ENCODE measurements at regions not wholly inside any gene's neighbourhood (a gene's known extent, or its start where the extent isn't known, plus 50 kb on each side); places are given as distances from the start of the nearest gene placed in this dataset.

DNA sequence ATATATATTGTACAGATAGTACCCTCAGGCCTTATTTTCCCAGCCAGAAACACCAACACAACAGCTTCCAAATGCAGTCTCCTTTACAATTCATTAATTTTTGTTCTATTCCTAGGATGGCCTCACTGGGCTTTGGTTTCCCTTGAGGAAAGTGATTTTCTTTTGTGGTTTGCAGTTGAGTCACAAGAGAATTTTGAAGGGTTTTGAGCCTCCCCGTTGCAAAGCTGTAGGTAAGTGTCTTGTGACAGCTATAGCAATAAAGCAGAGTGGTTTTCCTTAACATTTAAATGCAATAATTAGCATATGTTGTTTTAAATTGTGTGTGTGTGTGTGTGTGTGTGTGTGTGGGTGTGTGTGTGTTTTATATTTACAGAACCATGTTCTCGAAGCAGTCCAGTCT lies 54.1 kb upstream of the WDR17 start:
- no peak overlapping the region for H3K27ac ChIP-seq
- no peaks in the 10 kb centered on the region for H3K36me3 Mint-ChIP-seq
- no peak for DNase-seq (ENCODE audit: low spot score)

DNA sequence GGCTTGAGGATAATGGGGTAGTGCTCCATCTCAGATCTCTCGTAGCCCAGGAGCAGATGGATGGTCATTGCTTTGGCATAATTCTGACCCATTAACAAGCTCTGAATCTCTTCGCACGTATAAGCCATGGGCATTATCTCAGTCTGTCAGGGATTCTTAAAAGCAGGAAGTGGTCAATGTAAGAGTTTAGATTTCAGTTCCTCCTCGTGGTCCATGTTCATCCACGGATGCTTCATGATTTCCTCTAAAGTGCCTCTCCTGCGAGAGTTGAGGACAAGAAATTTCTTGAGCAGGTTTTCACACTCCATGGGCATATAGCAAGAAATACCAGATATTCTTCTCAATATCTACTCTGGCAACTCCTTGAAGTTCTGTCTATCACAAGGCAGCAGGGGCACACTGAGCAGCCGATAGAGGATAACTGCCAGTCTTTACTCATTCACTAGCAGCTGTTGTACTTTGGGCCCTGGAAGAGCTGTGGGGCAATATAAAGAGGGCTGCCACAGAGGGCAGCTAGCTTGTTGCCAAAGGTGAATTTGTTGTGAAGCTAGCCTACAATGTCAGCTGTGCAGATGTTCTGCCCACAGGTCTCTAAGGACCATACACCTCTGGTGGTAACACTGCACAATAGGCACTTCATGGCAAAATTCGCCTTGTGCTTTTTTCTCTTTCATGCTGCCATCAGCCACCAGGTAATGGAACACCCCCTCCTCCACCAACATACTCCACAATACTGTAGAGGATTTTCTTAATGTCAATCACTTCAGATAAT lies 52.0 kb upstream of the WDR17 start:
- no peak overlapping the region for H3K4me3 Mint-ChIP-seq
- no peaks in the 10 kb centered on the region for H4K20me1 ChIP-seq (ENCODE audit: low read depth)
- no peaks in the 10 kb centered on the region for H3K36me3 Mint-ChIP-seq
- H3K79me2 ChIP-seq (ENCODE audit: low read depth) = no peaks in the 10 kb centered on the region
- H3K27ac ChIP-seq = no peak overlapping the region
- H3K4me1 Mint-ChIP-seq = no peaks in the 10 kb centered on the region
- DNase-seq (ENCODE audit: low spot score) = no peak
- H3K27me3 Mint-ChIP-seq (ENCODE audit: insufficient read depth, low read depth) = peaks cover 3% of the 10 kb centered on the region
- H3F3A ChIP-seq (ENCODE audit: low read depth) = no peaks in the 10 kb centered on the region
- no peaks in the 10 kb centered on the region for H3K36me3 ChIP-seq
- H3K27ac Mint-ChIP-seq = peak overlapping the region; percentile 43
- H3K27me3 ChIP-seq = no peaks in the 10 kb centered on the region
- no peak overlapping the region for H3K4me3 ChIP-seq
- no peaks in the 10 kb centered on the region for H3K4me1 ChIP-seq
- H3K9me3 ChIP-seq (ENCODE audit: low read depth) = no peaks in the 10 kb centered on the region
- TF ChIP-seq EZH2phosphoT487 (IDR thresholded peaks at IDR 0.05) = no peak
- no peak for TF ChIP-seq EZH2 (IDR thresholded peaks at IDR 0.05)
- no peak for TF ChIP-seq CTCF (IDR thresholded peaks at IDR 0.05)
- H3K9me3 Mint-ChIP-seq = no peaks in the 10 kb centered on the region
- H3K9ac ChIP-seq = no peak overlapping the region
- no peak overlapping the region for H2AFZ ChIP-seq (replicated peaks)
- no peak overlapping the region for H3K4me2 ChIP-seq

More for the DNA sequence above, 54.1 kb upstream of the WDR17 start:
- no peak overlapping the region for H3K27ac Mint-ChIP-seq
- Histone ChIP-seq H3K9ac (no peak overlapping the region), H3K27me3 (no peaks in the 10 kb centered on the region), H3K4me3 (no peak overlapping the region), H3K79me2 (ENCODE audit: low read depth) (no peaks in the 10 kb centered on the region), H3K4me2 (no peak overlapping the region), H4K20me1 (ENCODE audit: low read depth) (no peaks in the 10 kb centered on the region), H3F3A (ENCODE audit: low read depth) (no peaks in the 10 kb centered on the region), H3K4me1 (no peaks in the 10 kb centered on the region), H3K36me3 (no peaks in the 10 kb centered on the region), H3K9me3 (ENCODE audit: low read depth) (no peaks in the 10 kb centered on the region), H2AFZ (replicated peaks) (no peak overlapping the region)
- H3K9me3 Mint-ChIP-seq = no peaks in the 10 kb centered on the region
- H3K27me3 Mint-ChIP-seq (ENCODE audit: insufficient read depth, low read depth) = no peaks in the 10 kb centered on the region
- TF ChIP-seq EZH2 (IDR thresholded peaks at IDR 0.05) (no peak), EZH2phosphoT487 (IDR thresholded peaks at IDR 0.05) (no peak), CTCF (IDR thresholded peaks at IDR 0.05) (no peak)
- H3K4me3 Mint-ChIP-seq = no peak overlapping the region
- no peaks in the 10 kb centered on the region for H3K4me1 Mint-ChIP-seq

- Histone ChIP-seq H3F3A (ENCODE audit: low read depth) (no peaks in the 10 kb centered on the region), H3K36me3 (no peaks in the 10 kb centered on the region), H4K20me1 (ENCODE audit: low read depth) (no peaks in the 10 kb centered on the region), H3K79me2 (ENCODE audit: low read depth) (no peaks in the 10 kb centered on the region), H2AFZ (replicated peaks) (no peak overlapping the region), H3K27ac (no peak overlapping the region), H3K9me3 (ENCODE audit: low read depth) (no peaks in the 10 kb centered on the region), H3K9ac (no peak overlapping the region), H3K4me1 (no peaks in the 10 kb centered on the region), H3K27me3 (no peaks in the 10 kb centered on the region), H3K4me2 (no peak overlapping the region), H3K4me3 (no peak overlapping the region)
- Mint-ChIP-seq H3K27me3 (ENCODE audit: insufficient read depth, low read depth) (peaks cover 3% of the 10 kb centered on the region), H3K9me3 (no peaks in the 10 kb centered on the region), H3K4me3 (no peak overlapping the region), H3K27ac (no peak overlapping the region), H3K4me1 (no peaks in the 10 kb centered on the region), H3K36me3 (no peaks in the 10 kb centered on the region)
- DNase-seq (ENCODE audit: low spot score) = no peak
- TF ChIP-seq EZH2 (IDR thresholded peaks at IDR 0.05) = no peak
- no peak for TF ChIP-seq EZH2phosphoT487 (IDR thresholded peaks at IDR 0.05)
- TF ChIP-seq CTCF (IDR thresholded peaks at IDR 0.05) = no peak
These were observed 51.0 kb upstream of the WDR17 start for GRCh38 chr4:176014583-176015108.
